MM.1S (cell line): ENCODE measurements at regions not wholly inside any gene's neighbourhood (a gene's known extent, or its start where the extent isn't known, plus 50 kb on each side); places are given as distances from the start of the nearest gene placed in this dataset.

Experiments
- CTCF ChIP-seq: fragments of 300-600 bp; sonication (generic); IDR thresholded peaks from 2 replicates; pipeline ENCODE4 v1.5.1; 2016; ENCODE audit warnings: antibody characterized with exemption, low read length, mixed read lengths
- EZH2 ChIP-seq: fragments of 300-600 bp; sonication (generic); optimal IDR thresholded peaks from 2 replicates; pipeline ENCODE3; 2017; ENCODE audit warnings: low read depth, mild to moderate bottlenecking, antibody characterized with exemption, low read length, mixed read lengths

- TF ChIP-seq CTCF (no peak), EZH2 (no peak)
Measured at GRCh38 chr1:234858722-234859121, 248.7 kb upstream of the IRF2BP2 start.
